ENCODE measurements at regions not wholly inside any gene's neighbourhood (a gene's known extent, or its start where the extent isn't known, plus 50 kb on each side); places are given as distances from the start of the nearest gene placed in this dataset.

DNA sequence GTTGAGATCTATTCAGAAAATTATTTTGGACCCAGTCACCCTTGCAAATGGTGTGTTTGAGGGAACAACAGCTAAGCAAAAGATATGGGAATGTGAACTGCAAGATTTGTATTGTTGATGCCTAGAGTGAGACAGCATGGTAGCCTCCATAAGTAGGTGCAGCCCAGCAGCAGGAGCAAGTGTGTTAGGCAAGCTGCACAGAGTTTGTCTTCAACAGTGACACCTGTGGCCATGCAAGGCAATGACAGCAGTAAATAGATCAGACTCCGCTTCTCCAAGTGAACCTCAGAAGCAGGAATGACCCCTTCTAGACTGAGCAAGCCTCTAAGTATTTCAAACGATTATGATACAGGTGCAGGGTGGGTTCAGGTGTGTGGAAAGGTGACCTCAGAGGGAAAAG lies 133.4 kb upstream of the MSX1 start (continued):
- TF ChIP-seq SMARCB1 (IDR thresholded peaks at IDR 0.05; ENCODE audit: insufficient read length, low read depth) (no peak), ZNF143 (CRISPR knock-in tag; IDR thresholded peaks at IDR 0.05) (no peak), NRF1 (conservative IDR thresholded peaks at IDR 0.05 in 1 of 2, IDR thresholded peaks at IDR 0.05 in 1 of 2) (no peak), POLR2G (IDR thresholded peaks at IDR 0.05; ENCODE audit: low read depth, low read length) (no peak), MYNN (IDR thresholded peaks at IDR 0.05) (no peak), MYNN (CRISPR knock-in tag; IDR thresholded peaks at IDR 0.05) (no peak), ZNF79 (CRISPR knock-in tag; IDR thresholded peaks at IDR 0.05; ENCODE audit: low read depth) (no peak)
- TF ChIP-seq, protein P1, sequence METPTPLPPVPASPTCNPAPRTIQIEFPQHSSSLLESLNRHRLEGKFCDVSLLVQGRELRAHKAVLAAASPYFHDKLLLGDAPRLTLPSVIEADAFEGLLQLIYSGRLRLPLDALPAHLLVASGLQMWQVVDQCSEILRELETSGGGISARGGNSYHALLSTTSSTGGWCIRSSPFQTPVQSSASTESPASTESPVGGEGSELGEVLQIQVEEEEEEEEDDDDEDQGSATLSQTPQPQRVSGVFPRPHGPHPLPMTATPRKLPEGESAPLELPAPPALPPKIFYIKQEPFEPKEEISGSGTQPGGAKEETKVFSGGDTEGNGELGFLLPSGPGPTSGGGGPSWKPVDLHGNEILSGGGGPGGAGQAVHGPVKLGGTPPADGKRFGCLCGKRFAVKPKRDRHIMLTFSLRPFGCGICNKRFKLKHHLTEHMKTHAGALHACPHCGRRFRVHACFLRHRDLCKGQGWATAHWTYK (CRISPR knock-in tag; IDR thresholded peaks at IDR 0.05), result no peak
- TF ChIP-seq, protein P2, sequence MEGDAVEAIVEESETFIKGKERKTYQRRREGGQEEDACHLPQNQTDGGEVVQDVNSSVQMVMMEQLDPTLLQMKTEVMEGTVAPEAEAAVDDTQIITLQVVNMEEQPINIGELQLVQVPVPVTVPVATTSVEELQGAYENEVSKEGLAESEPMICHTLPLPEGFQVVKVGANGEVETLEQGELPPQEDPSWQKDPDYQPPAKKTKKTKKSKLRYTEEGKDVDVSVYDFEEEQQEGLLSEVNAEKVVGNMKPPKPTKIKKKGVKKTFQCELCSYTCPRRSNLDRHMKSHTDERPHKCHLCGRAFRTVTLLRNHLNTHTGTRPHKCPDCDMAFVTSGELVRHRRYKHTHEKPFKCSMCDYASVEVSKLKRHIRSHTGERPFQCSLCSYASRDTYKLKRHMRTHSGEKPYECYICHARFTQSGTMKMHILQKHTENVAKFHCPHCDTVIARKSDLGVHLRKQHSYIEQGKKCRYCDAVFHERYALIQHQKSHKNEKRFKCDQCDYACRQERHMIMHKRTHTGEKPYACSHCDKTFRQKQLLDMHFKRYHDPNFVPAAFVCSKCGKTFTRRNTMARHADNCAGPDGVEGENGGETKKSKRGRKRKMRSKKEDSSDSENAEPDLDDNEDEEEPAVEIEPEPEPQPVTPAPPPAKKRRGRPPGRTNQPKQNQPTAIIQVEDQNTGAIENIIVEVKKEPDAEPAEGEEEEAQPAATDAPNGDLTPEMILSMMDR (IDR thresholded peaks at IDR 0.05 in 2 of 3, conservative IDR thresholded peaks at IDR 0.05 in 1 of 3; ENCODE audit: insufficient read depth in 2 of 3, low read depth in 1 of 3, low read length in 3 of 3), result peak; percentile 38 to 55 (median 44)

DNA sequence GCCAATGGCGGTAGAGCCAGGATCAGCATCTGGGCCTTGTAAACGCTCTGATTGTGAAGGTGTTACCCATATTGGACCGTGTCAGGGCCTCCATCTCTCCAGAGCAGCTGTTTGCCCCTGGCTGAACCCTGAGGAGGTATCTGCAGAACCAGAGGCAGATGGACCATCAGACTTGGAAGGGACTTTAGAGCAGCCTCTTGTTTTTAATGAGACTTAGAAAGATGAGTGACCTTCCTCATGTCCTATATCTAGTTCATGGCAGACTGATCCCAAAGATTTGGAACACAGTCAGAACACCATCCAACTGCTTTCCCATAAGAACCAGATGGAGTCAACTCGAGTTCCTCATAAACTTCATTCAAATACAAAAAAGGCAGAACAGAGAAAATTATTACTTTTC lies 135.1 kb upstream of the MSX1 start:
- POLR2A ChIA-PET, result interaction anchor here (0.8 kb wide), 1 partner anchor 17 kb away, joined by 4 read pairs; no protein-coding TSS in a partner anchor
- Histone ChIP-seq H3K4me3 (no peak overlapping the region), H3K79me2 (ENCODE audit: control insufficient read depth, insufficient read depth, low read length) (no peaks in the 10 kb centered on the region), H3K9me3 (replicated peaks; ENCODE audit: control insufficient read depth, insufficient read depth, low read depth, low read length) (peaks cover 3% of the 10 kb centered on the region), H3K4me1 (replicated peaks in 1 of 2; ENCODE audit: control insufficient read depth in 2 of 2, insufficient read depth in 2 of 2, low read length in 2 of 2) (no peaks in the 10 kb centered on the region), H3K27me3 (ENCODE audit: control insufficient read depth in 2 of 2, insufficient read depth in 2 of 2, low read length in 2 of 2) (peaks cover 0 to 8% of the 10 kb centered on the region in 2 experiments; a peak in 2 of 5 replicates), H3K9me1 (ENCODE audit: control insufficient read depth, insufficient read depth, low read length) (no peaks in the 10 kb centered on the region), H3K36me3 (ENCODE audit: control insufficient read depth, insufficient read depth, low read length) (no peaks in the 10 kb centered on the region), H2AFZ (ENCODE audit: low read depth, low read length) (no peak overlapping the region), H3K27ac (ENCODE audit: extremely low read depth, low read depth, low read length) (no peak overlapping the region), H4K20me1 (replicated peaks; ENCODE audit: control insufficient read depth, insufficient read depth, low read length) (no peaks in the 10 kb centered on the region), H3K9ac (ENCODE audit: insufficient read depth in 1 of 2, low read depth in 2 of 2, low read length in 2 of 2) (no peak overlapping the region), H3K4me2 (ENCODE audit: insufficient read depth, low read length) (no peak overlapping the region)
- no peak for ATAC-seq
- in situ Hi-C loops (cut with MboI) (no loop called here), intact Hi-C loops (cut with micrococcal nuclease) (no loop called here)
- TF ChIP-seq CBFA2T3 (IDR thresholded peaks at IDR 0.05) (peak; percentile 5; the same call in 1 of the 2 replicates), MTA2 (IDR thresholded peaks at IDR 0.05; ENCODE audit: low read depth) (no peak)
- no TSS peak for BruUV-seq (replicated peaks)
- CTCF ChIA-PET (ENCODE audit: low intra/inter-chr PET ratio), result no interaction called here
- 2% methylated on average over 4 of the region's 4 CpGs for WGBS (ENCODE audit: insufficient coverage, low coverage, missing lambda C conversion rate)
- no peak for FAIRE-seq
- no peak for DNase-seq (ENCODE audit: extremely low read depth in 1 of 4, low spot score in 3 of 4)

Measured in K562 (cell line).